ENCODE measurements at regions not wholly inside any gene's neighbourhood (a gene's known extent, or its start where the extent isn't known, plus 50 kb on each side); places are given as distances from the start of the nearest gene placed in this dataset.

DNA sequence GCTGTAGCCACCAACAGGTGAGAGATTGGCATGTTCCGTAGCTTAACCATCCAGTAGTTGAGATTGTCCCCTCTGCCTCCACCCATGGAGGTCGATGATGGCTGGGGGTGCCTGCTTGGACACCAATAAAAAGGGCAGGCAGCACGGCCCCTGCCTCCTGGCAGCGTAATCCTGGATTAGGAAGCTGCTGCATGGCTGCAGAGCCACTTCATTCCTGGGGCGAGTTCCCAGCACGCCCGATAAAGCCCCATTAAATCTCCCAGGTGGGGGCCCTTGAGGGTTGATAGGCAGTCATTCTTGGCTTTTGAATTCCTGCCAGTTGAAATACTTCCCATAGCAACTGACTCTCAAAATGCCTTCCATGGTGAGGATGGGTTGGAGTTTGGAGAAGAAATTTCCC lies 67.8 kb downstream of the PLXNA1 start:
- no peak for TF ChIP-seq EZH2 (IDR thresholded peaks at IDR 0.05; ENCODE audit: borderline replicate concordance, low read depth, low read length, severe bottlenecking)
- TF ChIP-seq, protein P1, sequence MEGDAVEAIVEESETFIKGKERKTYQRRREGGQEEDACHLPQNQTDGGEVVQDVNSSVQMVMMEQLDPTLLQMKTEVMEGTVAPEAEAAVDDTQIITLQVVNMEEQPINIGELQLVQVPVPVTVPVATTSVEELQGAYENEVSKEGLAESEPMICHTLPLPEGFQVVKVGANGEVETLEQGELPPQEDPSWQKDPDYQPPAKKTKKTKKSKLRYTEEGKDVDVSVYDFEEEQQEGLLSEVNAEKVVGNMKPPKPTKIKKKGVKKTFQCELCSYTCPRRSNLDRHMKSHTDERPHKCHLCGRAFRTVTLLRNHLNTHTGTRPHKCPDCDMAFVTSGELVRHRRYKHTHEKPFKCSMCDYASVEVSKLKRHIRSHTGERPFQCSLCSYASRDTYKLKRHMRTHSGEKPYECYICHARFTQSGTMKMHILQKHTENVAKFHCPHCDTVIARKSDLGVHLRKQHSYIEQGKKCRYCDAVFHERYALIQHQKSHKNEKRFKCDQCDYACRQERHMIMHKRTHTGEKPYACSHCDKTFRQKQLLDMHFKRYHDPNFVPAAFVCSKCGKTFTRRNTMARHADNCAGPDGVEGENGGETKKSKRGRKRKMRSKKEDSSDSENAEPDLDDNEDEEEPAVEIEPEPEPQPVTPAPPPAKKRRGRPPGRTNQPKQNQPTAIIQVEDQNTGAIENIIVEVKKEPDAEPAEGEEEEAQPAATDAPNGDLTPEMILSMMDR (IDR thresholded peaks at IDR 0.05; ENCODE audit: borderline replicate concordance, extremely low read depth, low read length, poor library complexity, severe bottlenecking) = no peak
